ENCODE measurements at regions not wholly inside any gene's neighbourhood (a gene's known extent, or its start where the extent isn't known, plus 50 kb on each side); places are given as distances from the start of the nearest gene placed in this dataset.
"Not testable (repeated sequence)": the region's sequence is repeated elsewhere in the genome, so short reads cannot be mapped to it uniquely, and the experiment has no call there.

DNA sequence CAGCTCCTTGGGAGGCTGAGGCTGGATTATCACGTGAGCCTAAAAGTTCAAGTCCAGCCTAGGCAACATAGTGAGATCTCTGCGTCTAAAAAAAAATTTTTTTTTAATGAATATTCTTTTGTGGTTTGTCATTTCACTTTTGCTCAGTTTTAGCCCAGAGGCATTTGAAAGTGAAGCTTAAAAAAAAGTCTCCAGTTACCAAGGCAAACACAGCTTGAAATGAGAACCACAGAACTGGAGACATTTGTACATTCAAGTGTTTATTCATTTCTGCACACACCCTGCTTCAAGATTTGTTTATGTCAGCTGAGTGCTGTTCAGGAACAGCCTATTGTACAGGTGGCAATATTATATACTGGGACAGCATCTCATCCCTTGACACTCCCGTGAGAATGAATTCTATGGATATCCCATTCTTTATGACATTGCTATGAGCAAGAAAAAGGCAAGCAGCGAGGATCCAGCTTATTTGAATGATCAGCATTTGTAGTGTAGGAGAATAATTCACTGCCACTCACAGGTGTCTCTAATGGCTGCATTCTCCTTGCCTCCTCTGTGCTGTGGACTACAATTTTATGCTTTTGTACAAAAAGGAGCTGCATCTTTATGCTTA is 444.8 kb upstream of the GRM7 start:
- Mint-ChIP-seq H3K27ac (no peak overlapping the region), H3K36me3 (ENCODE audit: insufficient read depth) (no peaks in the 10 kb centered on the region), H3K27me3 (no peaks in the 10 kb centered on the region), H3K4me1 (ENCODE audit: low read depth) (no peaks in the 10 kb centered on the region), H3K4me3 (ENCODE audit: low read depth) (no peak overlapping the region), H3K9me3 (ENCODE audit: low read depth) (no peaks in the 10 kb centered on the region)
- TF ChIP-seq, protein P1, sequence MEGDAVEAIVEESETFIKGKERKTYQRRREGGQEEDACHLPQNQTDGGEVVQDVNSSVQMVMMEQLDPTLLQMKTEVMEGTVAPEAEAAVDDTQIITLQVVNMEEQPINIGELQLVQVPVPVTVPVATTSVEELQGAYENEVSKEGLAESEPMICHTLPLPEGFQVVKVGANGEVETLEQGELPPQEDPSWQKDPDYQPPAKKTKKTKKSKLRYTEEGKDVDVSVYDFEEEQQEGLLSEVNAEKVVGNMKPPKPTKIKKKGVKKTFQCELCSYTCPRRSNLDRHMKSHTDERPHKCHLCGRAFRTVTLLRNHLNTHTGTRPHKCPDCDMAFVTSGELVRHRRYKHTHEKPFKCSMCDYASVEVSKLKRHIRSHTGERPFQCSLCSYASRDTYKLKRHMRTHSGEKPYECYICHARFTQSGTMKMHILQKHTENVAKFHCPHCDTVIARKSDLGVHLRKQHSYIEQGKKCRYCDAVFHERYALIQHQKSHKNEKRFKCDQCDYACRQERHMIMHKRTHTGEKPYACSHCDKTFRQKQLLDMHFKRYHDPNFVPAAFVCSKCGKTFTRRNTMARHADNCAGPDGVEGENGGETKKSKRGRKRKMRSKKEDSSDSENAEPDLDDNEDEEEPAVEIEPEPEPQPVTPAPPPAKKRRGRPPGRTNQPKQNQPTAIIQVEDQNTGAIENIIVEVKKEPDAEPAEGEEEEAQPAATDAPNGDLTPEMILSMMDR (IDR thresholded peaks at IDR 0.05; ENCODE audit: unreplicated experiment), result no peak
- no peak for DNase-seq (ENCODE audit: low spot score, unreplicated experiment)

DNA sequence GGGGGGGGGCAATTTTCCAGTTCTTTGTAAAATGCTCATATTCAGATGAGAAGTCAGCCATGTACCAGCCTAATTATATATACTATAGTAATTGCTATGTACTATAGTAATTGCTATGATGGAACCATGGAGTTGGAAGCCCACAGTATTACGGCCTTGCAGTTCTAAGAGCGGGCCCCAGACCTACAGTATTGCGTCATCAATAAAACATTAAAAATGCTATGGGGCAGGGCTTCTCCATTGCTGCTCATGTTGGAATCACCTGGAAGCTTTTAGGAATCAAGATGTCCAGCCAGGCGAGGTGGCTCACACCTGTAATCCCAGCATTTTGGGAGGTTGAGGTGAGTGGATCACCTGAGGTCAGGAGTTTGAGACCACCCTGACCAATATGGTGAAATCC is 443.7 kb upstream of the GRM7 start:
- TF ChIP-seq, protein P1 (IDR thresholded peaks at IDR 0.05; ENCODE audit: unreplicated experiment), result no peak
- Mint-ChIP-seq H3K36me3 (ENCODE audit: insufficient read depth) (no peaks in the 10 kb centered on the region), H3K9me3 (ENCODE audit: low read depth) (no peaks in the 10 kb centered on the region), H3K27me3 (no peaks in the 10 kb centered on the region), H3K4me3 (ENCODE audit: low read depth) (no peak overlapping the region), H3K27ac (no peak overlapping the region), H3K4me1 (ENCODE audit: low read depth) (no peaks in the 10 kb centered on the region)
- DNase-seq (ENCODE audit: low spot score, unreplicated experiment), result no peak

DNA sequence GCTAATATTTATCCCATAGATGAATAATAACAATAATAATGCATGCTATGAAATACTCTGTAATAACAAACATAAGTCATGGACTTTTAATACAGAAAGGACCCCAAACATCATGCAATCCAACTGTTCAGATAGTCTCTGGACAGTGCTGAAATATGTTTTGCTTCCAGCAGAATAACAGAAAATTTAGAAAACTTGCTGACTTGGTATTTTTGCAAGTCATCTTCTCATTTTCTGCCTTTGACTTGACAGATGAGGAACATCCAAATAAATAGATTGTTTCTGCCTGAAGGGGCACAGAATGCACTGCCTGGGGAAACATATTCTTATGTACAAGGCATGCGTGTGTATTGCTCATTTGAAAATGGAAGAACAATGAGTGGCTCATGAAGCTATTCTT is 442.4 kb upstream of the GRM7 start:
- Mint-ChIP-seq H3K4me1 (ENCODE audit: low read depth) (no peaks in the 10 kb centered on the region), H3K27me3 (no peaks in the 10 kb centered on the region), H3K36me3 (ENCODE audit: insufficient read depth) (no peaks in the 10 kb centered on the region), H3K27ac (no peak overlapping the region), H3K4me3 (ENCODE audit: low read depth) (no peak overlapping the region), H3K9me3 (ENCODE audit: low read depth) (peaks cover 4% of the 10 kb centered on the region)
- no peak for DNase-seq (ENCODE audit: low spot score, unreplicated experiment)
- TF ChIP-seq, protein P1 (IDR thresholded peaks at IDR 0.05; ENCODE audit: unreplicated experiment), result no peak

DNA sequence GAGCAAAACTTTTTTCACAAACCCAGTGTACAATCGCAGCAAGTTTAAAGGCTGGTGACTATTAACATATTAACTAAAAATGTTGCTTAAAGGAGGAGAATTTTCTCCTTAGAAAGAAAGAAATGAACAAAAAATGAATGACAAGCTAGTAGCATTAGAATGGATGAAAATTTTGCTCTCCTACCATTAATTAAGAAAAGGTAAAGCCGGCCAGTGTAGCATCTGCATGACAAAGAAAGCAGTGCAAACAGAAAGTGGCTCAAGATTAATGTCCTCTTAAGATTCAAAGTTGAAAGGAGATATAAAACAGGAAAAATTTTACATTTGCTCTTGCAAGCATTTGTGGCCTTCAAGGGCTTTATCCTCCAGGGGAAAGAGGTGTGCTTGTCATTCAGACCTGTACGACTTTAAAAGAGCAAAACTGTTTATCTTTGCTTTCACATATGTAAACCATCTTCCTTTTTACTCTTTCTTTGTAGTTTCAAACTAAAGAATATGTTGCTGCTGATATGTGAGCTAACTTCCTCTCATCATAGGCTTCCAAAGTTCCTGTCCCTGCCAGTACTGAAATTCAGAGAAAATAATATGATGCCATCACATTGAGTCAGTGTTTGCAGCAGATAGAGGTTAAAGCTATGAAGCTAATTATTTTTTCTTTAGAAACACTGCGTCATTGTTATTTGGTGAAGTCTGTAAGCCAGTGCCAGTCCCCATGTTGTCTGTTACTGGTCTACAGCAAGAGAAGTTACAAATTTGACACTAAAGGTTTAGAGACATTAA is 439.1 kb upstream of the GRM7 start:
- Mint-ChIP-seq H3K27ac (no peak overlapping the region), H3K27me3 (no peaks in the 10 kb centered on the region), H3K36me3 (ENCODE audit: insufficient read depth) (no peaks in the 10 kb centered on the region), H3K9me3 (ENCODE audit: low read depth) (peaks cover 13% of the 10 kb centered on the region), H3K4me1 (ENCODE audit: low read depth) (no peaks in the 10 kb centered on the region), H3K4me3 (ENCODE audit: low read depth) (no peak overlapping the region)
- DNase-seq (ENCODE audit: low spot score, unreplicated experiment), result no peak
- TF ChIP-seq, protein P1 (IDR thresholded peaks at IDR 0.05; ENCODE audit: unreplicated experiment), result no peak

DNA sequence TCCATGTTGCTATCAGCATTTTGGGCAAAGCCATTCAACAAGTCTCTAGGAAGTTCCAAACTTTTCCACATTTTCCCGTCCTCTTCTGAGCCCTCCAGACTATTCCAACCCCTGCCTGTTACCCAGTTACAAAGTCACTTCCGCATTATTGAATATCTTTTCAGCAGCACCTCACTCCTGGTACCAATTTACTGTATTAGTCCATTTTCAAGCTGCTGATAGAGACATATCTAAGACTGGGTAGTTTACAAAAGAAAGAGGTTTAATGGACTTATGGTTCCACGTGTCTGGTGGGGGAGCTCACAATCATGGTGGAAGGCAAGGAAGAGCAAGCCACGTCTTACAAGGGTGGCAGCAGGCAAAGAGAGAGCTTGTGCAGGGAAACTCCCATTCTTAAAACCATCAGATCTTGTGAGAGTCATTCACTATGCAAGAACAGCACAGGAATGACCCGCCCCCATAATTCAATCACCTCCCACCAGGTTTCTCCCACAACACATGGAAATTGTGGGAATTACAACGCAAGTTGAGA is 435.6 kb upstream of the GRM7 start:
- H3K4me1 Mint-ChIP-seq (ENCODE audit: low read depth), result no peaks in the 10 kb centered on the region
- no peak overlapping the region for H3K4me3 Mint-ChIP-seq (ENCODE audit: low read depth)
- TF ChIP-seq, protein P1 (IDR thresholded peaks at IDR 0.05; ENCODE audit: unreplicated experiment), result no peak
- H3K9me3 Mint-ChIP-seq (ENCODE audit: low read depth), result peaks cover 21% of the 10 kb centered on the region
- H3K36me3 Mint-ChIP-seq (ENCODE audit: insufficient read depth), result no peaks in the 10 kb centered on the region
- H3K27ac Mint-ChIP-seq, result no peak overlapping the region
- H3K27me3 Mint-ChIP-seq, result no peaks in the 10 kb centered on the region
- no peak for DNase-seq (ENCODE audit: low spot score, unreplicated experiment)

DNA sequence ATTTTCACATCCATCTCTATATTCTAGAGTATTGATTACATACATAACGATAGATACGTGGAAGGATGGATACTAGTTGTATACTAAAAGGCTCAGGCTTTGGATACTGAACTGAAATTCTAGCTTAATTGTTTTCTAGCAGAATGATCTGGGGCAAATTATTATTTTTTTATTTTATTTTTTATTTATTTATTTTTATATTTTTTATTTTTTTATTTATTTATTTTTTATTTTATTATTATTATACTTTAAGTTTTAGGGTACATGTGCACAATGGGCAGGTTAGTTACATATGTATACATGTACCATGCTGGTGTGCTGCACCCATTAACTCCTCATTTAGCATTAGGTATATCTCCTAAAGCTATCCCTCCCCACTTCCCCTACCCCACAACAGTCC is 432.6 kb upstream of the GRM7 start:
- H3K9me3 Mint-ChIP-seq (ENCODE audit: low read depth), result peaks cover 17% of the 10 kb centered on the region
- DNase-seq (ENCODE audit: low spot score, unreplicated experiment); H3K36me3 Mint-ChIP-seq (ENCODE audit: insufficient read depth); H3K27me3 Mint-ChIP-seq; H3K27ac Mint-ChIP-seq; H3K4me1 Mint-ChIP-seq (ENCODE audit: low read depth); H3K4me3 Mint-ChIP-seq (ENCODE audit: low read depth): not testable (repeated sequence)
